Mesenchymal stem cell (in vitro differentiated cells and primary cell): ENCODE measurements at regions not wholly inside any gene's neighbourhood (a gene's known extent, or its start where the extent isn't known, plus 50 kb on each side); places are given as distances from the start of the nearest gene placed in this dataset.

ENCODE experiments used
- DNase-seq: peaks from one replicate; pipeline ENCODE4 v3.0.0-alpha.2; 2013
- H2AFZ ChIP-seq: one replicate; pipeline ENCODE4 v1.6.1; 2013; ENCODE audit warnings: low read depth, mild to moderate bottlenecking, control low read depth, inconsistent platforms, low read length, moderate library complexity
- H2AK5ac ChIP-seq: 2 replicates; pipeline ENCODE4 v1.6.1; 2013; ENCODE audit warnings: low read length, moderate library complexity, mild to moderate bottlenecking, inconsistent platforms; ENCODE audit not compliant: severe bottlenecking
- H2BK120ac ChIP-seq: one replicate; pipeline ENCODE4 v1.6.1; 2013; ENCODE audit warnings: low read depth, mild to moderate bottlenecking, inconsistent platforms, low read length, moderate library complexity
- H2BK12ac ChIP-seq, 2 experiments: one replicate each; pipeline ENCODE4 v1.6.1; 2013; ENCODE audit warnings: inconsistent platforms in 2 of 2, low read length in 2 of 2, mild to moderate bottlenecking in 2 of 2, moderate library complexity in 2 of 2, control low read depth in 1 of 2
- H2BK15ac ChIP-seq: one replicate; pipeline ENCODE4 v1.6.1; 2013; ENCODE audit warnings: mild to moderate bottlenecking, low read depth, inconsistent platforms; ENCODE audit not compliant: poor library complexity, severe bottlenecking
- H2BK5ac ChIP-seq: 2 replicates; pipeline ENCODE4 v1.6.1; 2013; ENCODE audit warnings: low read depth, mild to moderate bottlenecking, low read length, control low read depth, inconsistent platforms; ENCODE audit not compliant: poor library complexity, severe bottlenecking
- H3K14ac ChIP-seq, 2 experiments: one replicate each; pipeline ENCODE4 v1.6.1; 2013; ENCODE audit warnings: inconsistent platforms in 2 of 2, low read length in 2 of 2, control low read depth in 1 of 2, mild to moderate bottlenecking in 1 of 2, moderate library complexity in 1 of 2
- H3K18ac ChIP-seq, 2 experiments: one replicate each; pipeline ENCODE4 v1.6.1; 2013; ENCODE audit warnings: inconsistent platforms in 2 of 2, low read length in 2 of 2, control low read depth in 1 of 2, low read depth in 1 of 2, mild to moderate bottlenecking in 1 of 2
- H3K23ac ChIP-seq, 2 experiments: one replicate each; pipeline ENCODE4 v1.6.1; 2013; ENCODE audit warnings: inconsistent platforms in 2 of 2, low read length in 2 of 2, mild to moderate bottlenecking in 2 of 2, moderate library complexity in 2 of 2, control low read depth in 1 of 2
- H3K27ac ChIP-seq: 2 replicates; pipeline ENCODE4 v1.5.1; 2013; ENCODE audit warnings: mild to moderate bottlenecking, moderate library complexity, low read length, control low read depth, inconsistent platforms; ENCODE audit not compliant: poor library complexity, severe bottlenecking
- H3K27me3 ChIP-seq, 2 experiments: 2 replicates each; pipeline versions ENCODE4 v1.6.1 to v1.7.0; 2013; ENCODE audit warnings: low read length in 2 of 2, mild to moderate bottlenecking in 2 of 2, moderate library complexity in 2 of 2, control low read depth in 1 of 2, inconsistent platforms in 1 of 2; ENCODE audit not compliant: control insufficient read depth in 1 of 2, insufficient read depth in 1 of 2
- H3K36me3 ChIP-seq, 2 experiments: 2 replicates each; pipeline versions ENCODE4 v1.6.1 to v1.7.0; 2013; ENCODE audit warnings: low read length in 2 of 2, control low read depth in 1 of 2, inconsistent platforms in 1 of 2, low read depth in 1 of 2, mild to moderate bottlenecking in 1 of 2; ENCODE audit not compliant: insufficient read depth in 2 of 2, control insufficient read depth in 1 of 2
- H3K4ac ChIP-seq, 2 experiments: one replicate each; pipeline ENCODE4 v1.6.1; 2013; ENCODE audit warnings: inconsistent platforms in 2 of 2, low read length in 2 of 2, mild to moderate bottlenecking in 2 of 2, moderate library complexity in 2 of 2, control low read depth in 1 of 2, low read depth in 1 of 2
- H3K4me1 ChIP-seq: 2 replicates; pipeline ENCODE4 v1.6.1; 2013; ENCODE audit warnings: low read depth, low read length, control low read depth; ENCODE audit not compliant: control insufficient read depth, insufficient read depth
- H3K4me2 ChIP-seq: 2 replicates; pipeline ENCODE4 v1.6.1; 2013; ENCODE audit warnings: low read length, mild to moderate bottlenecking, inconsistent platforms; ENCODE audit not compliant: poor library complexity, severe bottlenecking
- H3K4me3 ChIP-seq, 2 experiments: 2 replicates each; pipeline versions ENCODE4 v1.5.1 to v1.7.0; 2013; ENCODE audit warnings: low read length in 2 of 2, mild to moderate bottlenecking in 2 of 2, control low read depth in 1 of 2, low read depth in 1 of 2; ENCODE audit not compliant: insufficient read depth in 1 of 2
- H3K79me1 ChIP-seq: replicated peaks from 2 replicates; pipeline ENCODE4 v1.6.1; 2013; ENCODE audit warnings: mild to moderate bottlenecking, control low read depth, low read length, inconsistent platforms; ENCODE audit not compliant: poor library complexity, severe bottlenecking
- H3K9ac ChIP-seq: 2 replicates; pipeline ENCODE4 v1.7.0; 2013; ENCODE audit warnings: mild to moderate bottlenecking, low read length, moderate library complexity
- H3K9me3 ChIP-seq: 2 replicates; pipeline ENCODE4 v1.7.0; 2013; ENCODE audit warnings: mild to moderate bottlenecking, low read length; ENCODE audit not compliant: control insufficient read depth
- H4K8ac ChIP-seq: one replicate; pipeline ENCODE4 v1.6.1; 2013; ENCODE audit warnings: inconsistent platforms, mild to moderate bottlenecking, low read length, moderate library complexity
- H4K91ac ChIP-seq: one replicate; pipeline ENCODE4 v1.6.1; 2013; ENCODE audit warnings: mild to moderate bottlenecking, low read length, inconsistent platforms
- WGBS: methylation state at CpG from one replicate; pipeline ENCODE4 v1.1.7; 2013; ENCODE audit warnings: mixed read lengths; 5-methylcytosine and 5-hydroxymethylcytosine counted together

DNA sequence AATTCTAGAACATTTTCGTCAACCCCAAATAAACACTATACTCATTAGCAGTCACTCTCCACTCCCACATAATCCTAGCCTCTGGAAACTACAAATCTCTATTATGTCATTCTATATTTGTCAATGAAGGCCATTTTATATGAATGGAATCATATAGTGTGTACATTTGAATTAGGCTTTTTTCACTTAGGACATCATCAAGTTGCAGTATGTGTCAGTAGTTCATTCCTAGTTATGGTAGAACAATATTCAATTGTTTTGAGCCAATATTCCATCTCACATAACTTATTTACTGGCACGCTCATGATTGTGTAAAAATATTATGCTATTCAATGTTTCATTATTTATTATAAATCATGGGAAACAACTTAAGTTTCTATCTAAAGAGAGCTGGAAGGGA lies 1610.4 kb upstream of the MIR17HG start:
- Histone ChIP-seq H2BK12ac (no peak overlapping the region), H3K4me3 (no peak overlapping the region), H3K18ac (no peak overlapping the region), H3K27me3 (no peaks in the 10 kb centered on the region), H3K14ac (no peak overlapping the region), H3K4me1 (no peaks in the 10 kb centered on the region), H3K9me3 (no peaks in the 10 kb centered on the region), H2BK5ac (no peak overlapping the region), H2AFZ (no peak overlapping the region), H3K23ac (no peak overlapping the region), H3K9ac (no peak overlapping the region), H4K8ac (no peak overlapping the region), H2BK15ac (no peak overlapping the region), H4K91ac (no peak overlapping the region), H3K27ac (no peak overlapping the region), H2AK5ac (no peak overlapping the region), H3K4ac (no peak overlapping the region), H3K4me2 (no peak overlapping the region), H2BK120ac (no peak overlapping the region), H3K36me3 (no peaks in the 10 kb centered on the region), H3K79me1 (no peaks in the 10 kb centered on the region)
- 86% methylated on average over 1 of the region's 2 CpGs for WGBS
- no peak for DNase-seq

- Histone ChIP-seq H3K9ac (no peak overlapping the region), H4K91ac (no peak overlapping the region), H3K36me3 (no peaks in the 10 kb centered on the region), H3K27ac (no peak overlapping the region), H3K9me3 (no peaks in the 10 kb centered on the region), H3K4me2 (no peak overlapping the region), H2BK12ac (no peak overlapping the region), H3K4me1 (no peaks in the 10 kb centered on the region), H3K14ac (no peak overlapping the region), H2BK15ac (no peak overlapping the region), H2BK5ac (no peak overlapping the region), H3K23ac (no peak overlapping the region), H3K79me1 (no peaks in the 10 kb centered on the region), H2AFZ (no peak overlapping the region), H2AK5ac (no peak overlapping the region), H2BK120ac (no peak overlapping the region), H3K27me3 (no peaks in the 10 kb centered on the region), H4K8ac (no peak overlapping the region), H3K18ac (no peak overlapping the region), H3K4ac (no peak overlapping the region), H3K4me3 (no peak overlapping the region)
- 78% methylated on average over 3 of the region's 3 CpGs for WGBS
- peak; percentile 8 for DNase-seq
These were observed 1609.4 kb upstream of the MIR17HG start for GRCh38 chr13:89738072-89738471.

GRCh38 chr13:89740994-89741685 lies 1606.3 kb upstream of the MIR17HG start:
- DNase-seq: no peak
- Histone ChIP-seq H3K4me3 (no peak overlapping the region), H2BK12ac (no peak overlapping the region), H3K9me3 (no peaks in the 10 kb centered on the region), H4K91ac (peak overlapping the region; percentile 61), H2BK120ac (no peak overlapping the region), H2AK5ac (no peak overlapping the region), H3K4me1 (no peaks in the 10 kb centered on the region), H3K18ac (peak overlapping the region in 1 of 2 experiments; percentile 8), H3K14ac (peak overlapping the region in 1 of 2 experiments; percentile 7), H2BK15ac (no peak overlapping the region), H3K4ac (no peak overlapping the region), H2AFZ (no peak overlapping the region), H3K23ac (no peak overlapping the region), H3K27ac (no peak overlapping the region), H3K79me1 (no peaks in the 10 kb centered on the region), H3K4me2 (no peak overlapping the region), H4K8ac (no peak overlapping the region), H3K36me3 (no peaks in the 10 kb centered on the region), H2BK5ac (no peak overlapping the region), H3K9ac (no peak overlapping the region), H3K27me3 (no peaks in the 10 kb centered on the region)
- 91% methylated on average over 15 of the region's 15 CpGs for WGBS

- no peak for DNase-seq
- Histone ChIP-seq H3K4ac (no peak overlapping the region), H3K4me3 (no peak overlapping the region), H3K9me3 (no peaks in the 10 kb centered on the region), H2AFZ (no peak overlapping the region), H2BK12ac (no peak overlapping the region), H2BK120ac (no peak overlapping the region), H4K91ac (no peak overlapping the region), H3K27ac (no peak overlapping the region), H3K18ac (peak overlapping the region in 1 of 2 experiments; percentile 33), H4K8ac (no peak overlapping the region), H2BK15ac (no peak overlapping the region), H3K14ac (no peak overlapping the region), H2AK5ac (no peak overlapping the region), H2BK5ac (no peak overlapping the region), H3K79me1 (no peaks in the 10 kb centered on the region), H3K4me1 (no peaks in the 10 kb centered on the region), H3K4me2 (no peak overlapping the region), H3K27me3 (no peaks in the 10 kb centered on the region), H3K23ac (no peak overlapping the region), H3K9ac (no peak overlapping the region), H3K36me3 (no peaks in the 10 kb centered on the region)
- 14% methylated on average over 2 of the region's 2 CpGs for WGBS
These were observed 1600.9 kb upstream of the MIR17HG start for GRCh38 chr13:89746554-89746953.
